HEK293 (cell line): ENCODE measurements at regions not wholly inside any gene's neighbourhood (a gene's known extent, or its start where the extent isn't known, plus 50 kb on each side); places are given as distances from the start of the nearest gene placed in this dataset.

ENCODE experiments used
- CTCF ChIA-PET: fragments of 350-600 bp; formaldehyde crosslinking; extraction: SDS; loops from one replicate; lab custom pipeline; 2021; ENCODE audit warnings: antibody characterized with exemption; lab: Yijun Ruan, JAX
- POLR2A ChIA-PET: fragments of 300-600 bp; formaldehyde crosslinking; extraction: SDS; loops from one replicate; lab custom pipeline; 2020; ENCODE audit warnings: antibody characterized with exemption, inconsistent platforms; lab: Yijun Ruan, JAX
- H3K27ac ChIP-seq: fragments of 200-500 bp; sonication (Bioruptor generic); 2 replicates; pipeline ENCODE4 v1.5.1; 2014; ENCODE audit warnings: low read depth, low read length, control low read depth, inconsistent platforms; ENCODE audit errors: extremely low read depth
- H3K36me3 ChIP-seq, 2 experiments: fragments of 200-500 bp in 1 of 2; sonication (Bioruptor generic) in 1 of 2; 1 replicate in 1 of 2; 2 replicates in 1 of 2; pipeline ENCODE4 v1.5.1; 2014 to 2017; ENCODE audit warnings: inconsistent platforms in 2 of 2, low read length in 2 of 2; ENCODE audit not compliant: control insufficient read depth in 2 of 2, insufficient read depth in 1 of 2
- H3K4me1 ChIP-seq: fragments of 200-500 bp; sonication (Bioruptor generic); 2 replicates; pipeline ENCODE4 v1.5.1; 2014; ENCODE audit warnings: mild to moderate bottlenecking, low read length, inconsistent platforms; ENCODE audit not compliant: control insufficient read depth, insufficient read depth
- H3K4me3 ChIP-seq: 2 replicates; pipeline ENCODE4 v1.5.1; 2011; ENCODE audit warnings: low read depth, mild to moderate bottlenecking, control low read depth, low read length, moderate library complexity
- H3K9me3 ChIP-seq: fragments of 200-500 bp; sonication (Bioruptor generic); 2 replicates; pipeline ENCODE4 v1.5.1; 2014; ENCODE audit warnings: low read depth, low read length, inconsistent platforms; ENCODE audit not compliant: control insufficient read depth, insufficient read depth
- BCL11A ChIP-seq: fragments of 450-650 bp; formaldehyde crosslinking; IDR thresholded peaks from 2 replicates; pipeline ENCODE4 v1.5.1; 2016; ENCODE audit warnings: low read depth, missing biosample characterization, missing genetic modification characterization
- EGR2 ChIP-seq: fragments of 450-650 bp; formaldehyde crosslinking; IDR thresholded peaks from 2 replicates; pipeline ENCODE4 v1.5.1; 2016; ENCODE audit warnings: low read depth, missing biosample characterization, missing genetic modification characterization
- IKZF3 ChIP-seq: fragments of 450-650 bp; IDR thresholded peaks from 2 replicates; pipeline ENCODE4 v1.5.0; 2018; ENCODE audit warnings: missing biosample characterization, mild to moderate bottlenecking, missing genetic modification characterization, moderate library complexity
- MEIS1 ChIP-seq: sonication (generic); formaldehyde crosslinking; IDR thresholded peaks from 2 replicates; pipeline ENCODE4 v1.8.1; 2022; ENCODE audit warnings: missing genetic modification reagents, mild to moderate bottlenecking, borderline replicate concordance
- OSR2 ChIP-seq: fragments of 450-650 bp; formaldehyde crosslinking; IDR thresholded peaks from 2 replicates; pipeline ENCODE4 v1.5.1; 2016; ENCODE audit warnings: missing biosample characterization, missing genetic modification characterization
- WT1 ChIP-seq: fragments of 450-650 bp; formaldehyde crosslinking; IDR thresholded peaks from 2 replicates; pipeline ENCODE4 v1.5.1; 2016; ENCODE audit warnings: missing biosample characterization, missing genetic modification characterization
- YY1 ChIP-seq: fragments of 450-650 bp; formaldehyde crosslinking; IDR thresholded peaks from 2 replicates; pipeline ENCODE4 v1.5.1; 2018; ENCODE audit warnings: missing biosample characterization, missing genetic modification characterization
- ZBTB48 ChIP-seq: fragments of 450-650 bp; formaldehyde crosslinking; IDR thresholded peaks from 2 replicates; pipeline ENCODE4 v1.5.1; 2016; ENCODE audit warnings: missing biosample characterization, missing genetic modification characterization
- ZFP69B ChIP-seq: fragments of 450-650 bp; formaldehyde crosslinking; IDR thresholded peaks from 2 replicates; pipeline ENCODE4 v1.5.1; 2016; ENCODE audit warnings: missing biosample characterization, missing genetic modification characterization
- ZIC2 ChIP-seq: fragments of 450-650 bp; formaldehyde crosslinking; IDR thresholded peaks from 2 replicates; pipeline ENCODE4 v1.5.1; 2016; ENCODE audit warnings: missing biosample characterization, missing genetic modification characterization
- ZNF366 ChIP-seq: fragments of 450-650 bp; formaldehyde crosslinking; conservative IDR thresholded peaks from 2 replicates; pipeline ENCODE4 v1.5.1; 2016; ENCODE audit warnings: missing biosample characterization, missing genetic modification characterization
- ZNF426 ChIP-seq: fragments of 450-650 bp; formaldehyde crosslinking; IDR thresholded peaks from 2 replicates; pipeline ENCODE4 v1.5.1; 2017; ENCODE audit warnings: missing biosample characterization, missing genetic modification characterization, mild to moderate bottlenecking, inconsistent platforms, moderate library complexity
- ZNF473 ChIP-seq: fragments of 450-650 bp; formaldehyde crosslinking; IDR thresholded peaks from 2 replicates; pipeline ENCODE4 v1.5.1; 2017; ENCODE audit warnings: missing biosample characterization, missing genetic modification characterization
- ZNF501 ChIP-seq: fragments of 450-650 bp; formaldehyde crosslinking; IDR thresholded peaks from 2 replicates; pipeline ENCODE4 v1.5.1; 2016; ENCODE audit warnings: missing biosample characterization, missing genetic modification characterization
- ZNF530 ChIP-seq: fragments of 450-650 bp; formaldehyde crosslinking; IDR thresholded peaks from 2 replicates; pipeline ENCODE4 v1.5.1; 2016; ENCODE audit warnings: low read depth, missing biosample characterization, missing genetic modification characterization
- ZNF610 ChIP-seq: fragments of 450-650 bp; formaldehyde crosslinking; IDR thresholded peaks from 2 replicates; pipeline ENCODE4 v1.5.1; 2016; ENCODE audit warnings: missing biosample characterization, missing genetic modification characterization, borderline replicate concordance
- ZNF701 ChIP-seq: fragments of 450-650 bp; formaldehyde crosslinking; IDR thresholded peaks from 2 replicates; pipeline ENCODE4 v1.5.1; 2016; ENCODE audit warnings: missing biosample characterization, missing genetic modification characterization
- ZSCAN16 ChIP-seq: fragments of 450-650 bp; formaldehyde crosslinking; IDR thresholded peaks from 2 replicates; pipeline ENCODE4 v1.5.1; 2016; ENCODE audit warnings: missing biosample characterization, missing genetic modification characterization
- TF ChIP-seq, protein P1 (sequence below): fragments of 450-650 bp; formaldehyde crosslinking; conservative IDR thresholded peaks from 2 replicates; pipeline ENCODE4 v1.5.1; 2016; ENCODE audit warnings: low read depth, missing biosample characterization, missing genetic modification characterization
- TF ChIP-seq, protein P2 (sequence below): fragments of 450-650 bp; formaldehyde crosslinking; IDR thresholded peaks from 2 replicates; pipeline ENCODE4 v1.5.1; 2016; ENCODE audit warnings: missing biosample characterization, missing genetic modification characterization
- TF ChIP-seq, protein P3 (sequence below): fragments of 450-650 bp; formaldehyde crosslinking; IDR thresholded peaks from 2 replicates; pipeline ENCODE4 v1.5.1; 2016; ENCODE audit warnings: missing biosample characterization, missing genetic modification characterization, borderline replicate concordance

DNA sequence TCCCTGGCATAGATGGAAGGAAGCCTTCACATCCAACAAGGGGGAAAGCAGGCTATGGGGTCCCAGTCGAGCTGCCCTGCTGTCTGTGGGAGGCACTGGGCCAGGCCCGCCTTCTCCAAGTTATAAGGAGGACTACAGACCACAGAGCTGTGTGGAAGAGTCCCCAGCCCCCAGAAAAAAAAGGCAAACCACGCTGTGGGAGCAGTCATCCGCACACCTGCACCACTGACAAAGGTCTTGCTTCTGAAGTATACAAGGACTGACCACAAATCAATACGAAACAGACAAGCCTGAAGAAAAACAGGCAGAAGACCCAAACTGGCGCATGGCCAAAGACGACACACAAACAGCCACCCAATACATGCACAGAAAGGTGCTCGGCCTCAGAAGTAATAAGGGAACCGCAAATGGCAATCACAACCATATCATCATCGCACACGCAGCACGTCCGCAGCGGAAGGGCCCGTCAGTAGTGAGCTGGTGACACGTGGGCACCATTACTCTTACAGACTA is 384.1 kb downstream of the CTTN start (continued):
- TF ChIP-seq, protein P1, sequence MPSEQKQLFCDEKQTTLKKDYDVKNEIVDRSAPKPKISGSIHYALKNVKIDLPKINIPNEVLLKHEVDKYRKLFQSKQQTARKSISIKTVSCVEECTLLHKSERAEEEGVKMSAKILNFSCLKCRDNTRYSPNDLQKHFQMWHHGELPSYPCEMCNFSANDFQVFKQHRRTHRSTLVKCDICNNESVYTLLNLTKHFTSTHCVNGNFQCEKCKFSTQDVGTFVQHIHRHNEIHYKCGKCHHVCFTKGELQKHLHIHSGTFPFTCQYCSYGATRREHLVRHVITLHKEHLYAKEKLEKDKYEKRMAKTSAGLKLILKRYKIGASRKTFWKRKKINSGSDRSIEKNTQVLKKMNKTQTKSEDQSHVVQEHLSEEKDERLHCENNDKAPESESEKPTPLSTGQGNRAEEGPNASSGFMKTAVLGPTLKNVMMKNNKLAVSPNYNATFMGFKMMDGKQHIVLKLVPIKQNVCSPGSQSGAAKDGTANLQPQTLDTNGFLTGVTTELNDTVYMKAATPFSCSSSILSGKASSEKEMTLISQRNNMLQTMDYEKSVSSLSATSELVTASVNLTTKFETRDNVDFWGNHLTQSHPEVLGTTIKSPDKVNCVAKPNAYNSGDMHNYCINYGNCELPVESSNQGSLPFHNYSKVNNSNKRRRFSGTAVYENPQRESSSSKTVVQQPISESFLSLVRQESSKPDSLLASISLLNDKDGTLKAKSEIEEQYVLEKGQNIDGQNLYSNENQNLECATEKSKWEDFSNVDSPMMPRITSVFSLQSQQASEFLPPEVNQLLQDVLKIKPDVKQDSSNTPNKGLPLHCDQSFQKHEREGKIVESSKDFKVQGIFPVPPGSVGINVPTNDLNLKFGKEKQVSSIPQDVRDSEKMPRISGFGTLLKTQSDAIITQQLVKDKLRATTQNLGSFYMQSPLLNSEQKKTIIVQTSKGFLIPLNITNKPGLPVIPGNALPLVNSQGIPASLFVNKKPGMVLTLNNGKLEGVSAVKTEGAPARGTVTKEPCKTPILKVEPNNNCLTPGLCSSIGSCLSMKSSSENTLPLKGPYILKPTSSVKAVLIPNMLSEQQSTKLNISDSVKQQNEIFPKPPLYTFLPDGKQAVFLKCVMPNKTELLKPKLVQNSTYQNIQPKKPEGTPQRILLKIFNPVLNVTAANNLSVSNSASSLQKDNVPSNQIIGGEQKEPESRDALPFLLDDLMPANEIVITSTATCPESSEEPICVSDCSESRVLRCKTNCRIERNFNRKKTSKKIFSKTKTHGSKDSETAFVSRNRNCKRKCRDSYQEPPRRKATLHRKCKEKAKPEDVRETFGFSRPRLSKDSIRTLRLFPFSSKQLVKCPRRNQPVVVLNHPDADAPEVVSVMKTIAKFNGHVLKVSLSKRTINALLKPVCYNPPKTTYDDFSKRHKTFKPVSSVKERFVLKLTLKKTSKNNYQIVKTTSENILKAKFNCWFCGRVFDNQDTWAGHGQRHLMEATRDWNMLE (tag by site-specific recombination), result no peak
- no peak for TF ChIP-seq ZFP69B

DNA sequence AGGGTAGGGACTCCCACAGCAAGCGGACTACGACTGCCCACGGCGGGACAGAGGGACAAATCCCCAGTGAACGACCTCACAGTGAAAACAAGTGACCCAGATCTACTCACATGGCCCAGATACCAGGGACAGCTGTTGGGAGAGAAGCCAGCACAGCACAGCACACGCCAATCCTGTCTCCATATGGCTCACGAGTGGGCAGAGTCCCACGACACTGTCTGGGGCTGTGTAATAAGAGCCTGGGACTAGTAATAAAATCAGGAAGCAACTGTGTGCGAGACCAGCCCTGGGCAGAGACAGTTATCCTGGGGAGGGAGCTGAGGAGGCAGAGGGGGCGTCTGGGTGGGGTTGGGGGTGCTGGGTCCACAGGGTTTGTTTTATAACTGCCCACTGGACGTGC is 385.0 kb downstream of the CTTN start:
- TF ChIP-seq EGR2, result peak; percentile 58
- TF ChIP-seq ZBTB48, result no peak
- Histone ChIP-seq H3K27ac (no peak overlapping the region), H3K4me3 (no peak overlapping the region), H3K4me1 (no peaks in the 10 kb centered on the region), H3K9me3 (no peaks in the 10 kb centered on the region), H3K36me3 (no peaks in the 10 kb centered on the region)
- POLR2A ChIA-PET, result no interaction called here
- CTCF ChIA-PET, result no interaction called here

DNA sequence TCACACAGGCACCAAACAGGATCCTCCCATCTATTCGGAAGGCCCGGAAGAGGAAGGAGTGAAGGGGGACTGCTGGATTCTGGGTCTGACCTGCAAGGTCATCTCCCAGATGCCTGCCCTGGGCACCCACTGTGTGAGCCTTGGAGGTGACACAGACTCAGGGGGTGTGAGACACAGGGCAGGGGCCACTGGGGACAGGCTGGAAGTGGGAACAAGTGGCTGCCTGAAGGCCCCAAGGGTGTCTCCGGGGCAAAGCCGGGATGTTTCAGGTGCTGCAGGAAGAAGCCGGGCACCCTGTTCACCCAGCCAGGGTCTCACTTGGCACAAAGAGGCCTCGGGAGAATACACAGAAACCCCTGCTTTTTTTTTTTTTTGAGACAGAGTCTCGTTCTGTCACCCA is 385.5 kb downstream of the CTTN start:
- POLR2A ChIA-PET, result no interaction called here
- CTCF ChIA-PET, result interaction anchor here (0.7 kb wide), 1 partner anchor 1078 kb away, joined by 7 read pairs; no protein-coding TSS in a partner anchor
- Histone ChIP-seq H3K27ac (no peak overlapping the region), H3K36me3 (no peaks in the 10 kb centered on the region), H3K4me1 (no peaks in the 10 kb centered on the region), H3K9me3 (no peaks in the 10 kb centered on the region), H3K4me3 (no peak overlapping the region)
- TF ChIP-seq OSR2 (tag by site-specific recombination), result no peak
- TF ChIP-seq, protein P2, sequence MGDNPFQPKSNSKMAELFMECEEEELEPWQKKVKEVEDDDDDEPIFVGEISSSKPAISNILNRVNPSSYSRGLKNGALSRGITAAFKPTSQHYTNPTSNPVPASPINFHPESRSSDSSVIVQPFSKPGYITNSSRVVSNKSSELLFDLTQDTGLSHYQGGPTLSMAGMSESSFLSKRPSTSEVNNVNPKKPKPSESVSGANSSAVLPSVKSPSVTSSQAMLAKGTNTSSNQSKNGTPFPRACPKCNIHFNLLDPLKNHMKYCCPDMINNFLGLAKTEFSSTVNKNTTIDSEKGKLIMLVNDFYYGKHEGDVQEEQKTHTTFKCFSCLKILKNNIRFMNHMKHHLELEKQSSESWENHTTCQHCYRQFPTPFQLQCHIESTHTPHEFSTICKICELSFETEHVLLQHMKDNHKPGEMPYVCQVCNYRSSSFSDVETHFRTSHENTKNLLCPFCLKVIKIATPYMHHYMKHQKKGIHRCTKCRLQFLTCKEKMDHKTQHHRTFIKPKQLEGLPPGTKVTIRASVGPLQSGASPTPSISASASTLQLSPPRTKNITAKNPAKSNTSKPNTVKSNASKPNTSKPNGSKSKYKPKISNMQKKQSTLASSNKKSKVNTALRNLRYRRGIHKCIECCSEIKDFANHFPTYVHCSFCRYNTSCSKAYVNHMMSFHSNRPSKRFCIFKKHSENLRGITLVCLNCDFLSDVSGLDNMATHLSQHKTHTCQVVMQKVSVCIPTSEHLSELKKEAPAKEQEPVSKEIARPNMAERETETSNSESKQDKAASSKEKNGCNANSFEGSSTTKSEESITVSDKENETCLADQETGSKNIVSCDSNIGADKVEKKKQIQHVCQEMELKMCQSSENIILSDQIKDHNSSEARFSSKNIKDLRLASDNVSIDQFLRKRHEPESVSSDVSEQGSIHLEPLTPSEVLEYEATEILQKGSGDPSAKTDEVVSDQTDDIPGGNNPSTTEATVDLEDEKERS (tag by site-specific recombination), result no peak
- TF ChIP-seq ZNF426 (tag by site-specific recombination), result no peak
- TF ChIP-seq MEIS1 (CRISPR knock-in tag), result no peak
- no peak for TF ChIP-seq ZNF701
- no peak for TF ChIP-seq BCL11A (tag by site-specific recombination)
- TF ChIP-seq ZNF610 (tag by site-specific recombination), result no peak
- no peak for TF ChIP-seq ZNF501 (tag by site-specific recombination)
- TF ChIP-seq WT1, result no peak
- TF ChIP-seq IKZF3 (tag by site-specific recombination), result no peak
- no peak for TF ChIP-seq ZIC2 (tag by site-specific recombination)
- no peak for TF ChIP-seq ZNF530 (tag by site-specific recombination)
- TF ChIP-seq YY1 (tag by site-specific recombination), result no peak
- TF ChIP-seq, protein P3, sequence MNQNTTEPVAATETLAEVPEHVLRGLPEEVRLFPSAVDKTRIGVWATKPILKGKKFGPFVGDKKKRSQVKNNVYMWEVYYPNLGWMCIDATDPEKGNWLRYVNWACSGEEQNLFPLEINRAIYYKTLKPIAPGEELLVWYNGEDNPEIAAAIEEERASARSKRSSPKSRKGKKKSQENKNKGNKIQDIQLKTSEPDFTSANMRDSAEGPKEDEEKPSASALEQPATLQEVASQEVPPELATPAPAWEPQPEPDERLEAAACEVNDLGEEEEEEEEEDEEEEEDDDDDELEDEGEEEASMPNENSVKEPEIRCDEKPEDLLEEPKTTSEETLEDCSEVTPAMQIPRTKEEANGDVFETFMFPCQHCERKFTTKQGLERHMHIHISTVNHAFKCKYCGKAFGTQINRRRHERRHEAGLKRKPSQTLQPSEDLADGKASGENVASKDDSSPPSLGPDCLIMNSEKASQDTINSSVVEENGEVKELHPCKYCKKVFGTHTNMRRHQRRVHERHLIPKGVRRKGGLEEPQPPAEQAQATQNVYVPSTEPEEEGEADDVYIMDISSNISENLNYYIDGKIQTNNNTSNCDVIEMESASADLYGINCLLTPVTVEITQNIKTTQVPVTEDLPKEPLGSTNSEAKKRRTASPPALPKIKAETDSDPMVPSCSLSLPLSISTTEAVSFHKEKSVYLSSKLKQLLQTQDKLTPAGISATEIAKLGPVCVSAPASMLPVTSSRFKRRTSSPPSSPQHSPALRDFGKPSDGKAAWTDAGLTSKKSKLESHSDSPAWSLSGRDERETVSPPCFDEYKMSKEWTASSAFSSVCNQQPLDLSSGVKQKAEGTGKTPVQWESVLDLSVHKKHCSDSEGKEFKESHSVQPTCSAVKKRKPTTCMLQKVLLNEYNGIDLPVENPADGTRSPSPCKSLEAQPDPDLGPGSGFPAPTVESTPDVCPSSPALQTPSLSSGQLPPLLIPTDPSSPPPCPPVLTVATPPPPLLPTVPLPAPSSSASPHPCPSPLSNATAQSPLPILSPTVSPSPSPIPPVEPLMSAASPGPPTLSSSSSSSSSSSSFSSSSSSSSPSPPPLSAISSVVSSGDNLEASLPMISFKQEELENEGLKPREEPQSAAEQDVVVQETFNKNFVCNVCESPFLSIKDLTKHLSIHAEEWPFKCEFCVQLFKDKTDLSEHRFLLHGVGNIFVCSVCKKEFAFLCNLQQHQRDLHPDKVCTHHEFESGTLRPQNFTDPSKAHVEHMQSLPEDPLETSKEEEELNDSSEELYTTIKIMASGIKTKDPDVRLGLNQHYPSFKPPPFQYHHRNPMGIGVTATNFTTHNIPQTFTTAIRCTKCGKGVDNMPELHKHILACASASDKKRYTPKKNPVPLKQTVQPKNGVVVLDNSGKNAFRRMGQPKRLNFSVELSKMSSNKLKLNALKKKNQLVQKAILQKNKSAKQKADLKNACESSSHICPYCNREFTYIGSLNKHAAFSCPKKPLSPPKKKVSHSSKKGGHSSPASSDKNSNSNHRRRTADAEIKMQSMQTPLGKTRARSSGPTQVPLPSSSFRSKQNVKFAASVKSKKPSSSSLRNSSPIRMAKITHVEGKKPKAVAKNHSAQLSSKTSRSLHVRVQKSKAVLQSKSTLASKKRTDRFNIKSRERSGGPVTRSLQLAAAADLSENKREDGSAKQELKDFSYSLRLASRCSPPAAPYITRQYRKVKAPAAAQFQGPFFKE (tag by site-specific recombination), result no peak
- no peak for TF ChIP-seq ZNF473 (tag by site-specific recombination)
- no peak for TF ChIP-seq ZNF366 (tag by site-specific recombination)
- TF ChIP-seq ZSCAN16 (tag by site-specific recombination), result no peak
